CD8-positive, alpha-beta memory T cell (primary cell): ENCODE measurements at regions not wholly inside any gene's neighbourhood (a gene's known extent, or its start where the extent isn't known, plus 50 kb on each side); places are given as distances from the start of the nearest gene placed in this dataset.

ENCODE experiments used
- CTCF ChIA-PET: fragments of 350-600 bp; sonication (Branson Sonifier 250); formaldehyde crosslinking; loops from one replicate; lab custom pipeline; 2021; ENCODE audit warnings: antibody characterized with exemption; lab: Charles Lee
- POLR2A ChIA-PET: fragments of 350-600 bp; sonication (Branson Sonifier 250); formaldehyde crosslinking; loops from one replicate; lab custom pipeline; 2021; ENCODE audit warnings: antibody characterized with exemption; lab: Charles Lee
- DNase-seq, 5 donors: peaks; one replicate each; pipeline versions ENCODE4 v3.0.0 to v3.0.0-alpha.2; 2020 to 2022; ENCODE audit warnings: mixed read lengths in 1 of 5
- H3K27ac ChIP-seq: one replicate; pipeline ENCODE4 v1.7.0; 2013; ENCODE audit warnings: low read depth, mild to moderate bottlenecking, low read length, moderate library complexity
- H3K27me3 ChIP-seq: 2 replicates; pipeline ENCODE4 v1.7.0; 2013; ENCODE audit warnings: low read length, mild to moderate bottlenecking; ENCODE audit not compliant: insufficient read depth, poor library complexity, severe bottlenecking
- H3K36me3 ChIP-seq: 2 replicates; pipeline ENCODE4 v1.7.0; 2013; ENCODE audit warnings: mild to moderate bottlenecking, low read length, moderate library complexity; ENCODE audit not compliant: insufficient read depth
- H3K4me1 ChIP-seq: 2 replicates; pipeline ENCODE4 v1.7.0; 2013; ENCODE audit warnings: mild to moderate bottlenecking, low read length, moderate library complexity; ENCODE audit not compliant: insufficient read depth
- H3K4me3 ChIP-seq: 2 replicates; pipeline ENCODE4 v1.7.0; 2013; ENCODE audit warnings: mild to moderate bottlenecking, low read length
- H3K9me3 ChIP-seq: 2 replicates; pipeline ENCODE4 v1.7.0; 2013; ENCODE audit warnings: mild to moderate bottlenecking, low read length
- H3K27ac Mint-ChIP-seq, 8 donors: one replicate each; pipeline ENCODE4 v1.8.0; 2020 to 2021; ENCODE audit warnings: mixed read lengths in 8 of 8, mild to moderate bottlenecking in 6 of 8, inconsistent platforms in 3 of 8, moderate library complexity in 3 of 8
- H3K27me3 Mint-ChIP-seq, 2 donors: one replicate each; pipeline ENCODE4 v1.8.0; 2020 to 2021; ENCODE audit warnings: mixed read lengths in 2 of 2, mild to moderate bottlenecking in 1 of 2, moderate library complexity in 1 of 2
- H3K36me3 Mint-ChIP-seq, 3 donors: one replicate each; pipeline ENCODE4 v1.8.0; 2020 to 2021; ENCODE audit warnings: mixed read lengths in 3 of 3, inconsistent platforms in 1 of 3, mild to moderate bottlenecking in 1 of 3
- H3K4me1 Mint-ChIP-seq, 3 donors: one replicate each; pipeline ENCODE4 v1.8.0; 2020 to 2021; ENCODE audit warnings: mixed read lengths in 3 of 3, inconsistent platforms in 1 of 3, mild to moderate bottlenecking in 1 of 3
- H3K4me3 Mint-ChIP-seq, 7 donors: one replicate each; pipeline ENCODE4 v1.8.0; 2020 to 2021; ENCODE audit warnings: mixed read lengths in 7 of 7, mild to moderate bottlenecking in 6 of 7, moderate library complexity in 4 of 7, inconsistent platforms in 2 of 7
- H3K9me3 Mint-ChIP-seq, 5 donors: one replicate each; pipeline ENCODE4 v1.8.0; 2020 to 2022; ENCODE audit warnings: mixed read lengths in 5 of 5, mild to moderate bottlenecking in 3 of 5, moderate library complexity in 2 of 5, inconsistent platforms in 1 of 5

- Mint-ChIP-seq H3K4me1 (no peaks in the 10 kb centered on the region), H3K36me3 (no peaks in the 10 kb centered on the region), H3K27me3 (no peaks in the 10 kb centered on the region), H3K9me3 (peaks cover 0 to 37% (median 8%) of the 10 kb centered on the region in 5 donors), H3K4me3 (no peak overlapping the region), H3K27ac (no peak overlapping the region)
- DNase-seq = no peak
- no peak overlapping the region for H3K27ac ChIP-seq
- ChIA-PET POLR2A (no interaction called here), CTCF (no interaction called here)
- H3K36me3 ChIP-seq = no peaks in the 10 kb centered on the region
- no peak overlapping the region for H3K4me3 ChIP-seq
- H3K4me1 ChIP-seq = no peaks in the 10 kb centered on the region
- no peaks in the 10 kb centered on the region for H3K9me3 ChIP-seq
- H3K27me3 ChIP-seq = no peaks in the 10 kb centered on the region
Observed at GRCh38 chr6:67221226-67221625, 1413.9 kb upstream of the ADGRB3 start.

GRCh38 chr6:67219346-67219745 is 1415.7 kb upstream of the ADGRB3 start:
- Histone ChIP-seq H3K27me3 (no peaks in the 10 kb centered on the region), H3K4me3 (no peak overlapping the region), H3K36me3 (no peaks in the 10 kb centered on the region), H3K4me1 (no peaks in the 10 kb centered on the region), H3K27ac (no peak overlapping the region), H3K9me3 (no peaks in the 10 kb centered on the region)
- no peak for DNase-seq
- Mint-ChIP-seq H3K4me1 (no peaks in the 10 kb centered on the region), H3K9me3 (peaks cover 0 to 32% (median 8%) of the 10 kb centered on the region in 5 donors), H3K27ac (no peak overlapping the region), H3K27me3 (no peaks in the 10 kb centered on the region), H3K36me3 (no peaks in the 10 kb centered on the region), H3K4me3 (no peak overlapping the region)
- ChIA-PET POLR2A (no interaction called here), CTCF (no interaction called here)

- no peak for DNase-seq
- Mint-ChIP-seq H3K9me3 (peaks cover 4 to 11% (median 6%) of the 10 kb centered on the region in 5 donors), H3K4me1 (no peaks in the 10 kb centered on the region), H3K27ac (no peak overlapping the region), H3K36me3 (no peaks in the 10 kb centered on the region), H3K27me3 (no peaks in the 10 kb centered on the region), H3K4me3 (no peak overlapping the region)
- Histone ChIP-seq H3K4me3 (no peak overlapping the region), H3K36me3 (no peaks in the 10 kb centered on the region), H3K27me3 (no peaks in the 10 kb centered on the region), H3K9me3 (no peaks in the 10 kb centered on the region), H3K4me1 (no peaks in the 10 kb centered on the region), H3K27ac (no peak overlapping the region)
- ChIA-PET POLR2A (no interaction called here), CTCF (no interaction called here)
Observed at GRCh38 chr6:67212584-67212983, 1422.5 kb upstream of the ADGRB3 start.

- Histone ChIP-seq H3K9me3 (no peaks in the 10 kb centered on the region), H3K4me3 (no peak overlapping the region), H3K27me3 (no peaks in the 10 kb centered on the region), H3K36me3 (no peaks in the 10 kb centered on the region), H3K27ac (no peak overlapping the region), H3K4me1 (no peaks in the 10 kb centered on the region)
- Mint-ChIP-seq H3K27ac (no peak overlapping the region), H3K9me3 (peaks cover 1 to 21% (median 8%) of the 10 kb centered on the region in 5 donors), H3K36me3 (no peaks in the 10 kb centered on the region), H3K4me3 (no peak overlapping the region), H3K4me1 (no peaks in the 10 kb centered on the region), H3K27me3 (no peaks in the 10 kb centered on the region)
- CTCF ChIA-PET = no interaction called here
- POLR2A ChIA-PET = no interaction called here
- DNase-seq = no peak
Observed at GRCh38 chr6:67210450-67210849, 1424.6 kb upstream of the ADGRB3 start.

GRCh38 chr6:67201563-67201962 is 1433.5 kb upstream of the ADGRB3 start:
- peaks cover 8 to 22% (median 16%) of the 10 kb centered on the region in 5 donors for H3K9me3 Mint-ChIP-seq
- ChIA-PET CTCF (no interaction called here), POLR2A (no interaction called here)
- H3K4me1 Mint-ChIP-seq = no peaks in the 10 kb centered on the region
- no peak for DNase-seq
- H3K27me3 Mint-ChIP-seq = no peaks in the 10 kb centered on the region
- no peak overlapping the region for H3K4me3 Mint-ChIP-seq
- Histone ChIP-seq H3K27me3 (no peaks in the 10 kb centered on the region), H3K27ac (no peak overlapping the region), H3K9me3 (no peaks in the 10 kb centered on the region), H3K4me1 (no peaks in the 10 kb centered on the region), H3K36me3 (no peaks in the 10 kb centered on the region), H3K4me3 (no peak overlapping the region)
- peaks cover 0 to 2% (median 0%) of the 10 kb centered on the region in 3 donors for H3K36me3 Mint-ChIP-seq
- H3K27ac Mint-ChIP-seq = no peak overlapping the region

- Histone ChIP-seq H3K4me1 (no peaks in the 10 kb centered on the region), H3K4me3 (no peak overlapping the region), H3K27ac (no peak overlapping the region), H3K36me3 (no peaks in the 10 kb centered on the region), H3K27me3 (no peaks in the 10 kb centered on the region), H3K9me3 (no peaks in the 10 kb centered on the region)
- Mint-ChIP-seq H3K27me3 (no peaks in the 10 kb centered on the region), H3K27ac (no peak overlapping the region), H3K36me3 (peaks cover 0 to 2% (median 0%) of the 10 kb centered on the region in 3 donors), H3K4me1 (no peaks in the 10 kb centered on the region), H3K9me3 (peaks cover 8 to 20% (median 16%) of the 10 kb centered on the region in 5 donors), H3K4me3 (no peak overlapping the region)
- CTCF ChIA-PET = no interaction called here
- POLR2A ChIA-PET = no interaction called here
- no peak for DNase-seq
Observed at GRCh38 chr6:67200626-67201403, 1434.3 kb upstream of the ADGRB3 start.

- H3K9me3 Mint-ChIP-seq = peaks cover 8 to 20% (median 14%) of the 10 kb centered on the region in 5 donors
- ChIA-PET POLR2A (no interaction called here), CTCF (no interaction called here)
- H3K27ac ChIP-seq = no peak overlapping the region
- H3K4me1 Mint-ChIP-seq = no peaks in the 10 kb centered on the region
- no peaks in the 10 kb centered on the region for H3K4me1 ChIP-seq
- H3K9me3 ChIP-seq = no peaks in the 10 kb centered on the region
- no peak for DNase-seq
- H3K4me3 Mint-ChIP-seq = no peak overlapping the region
- H3K36me3 Mint-ChIP-seq = peaks cover 0 to 2% (median 0%) of the 10 kb centered on the region in 3 donors
- H3K36me3 ChIP-seq = no peaks in the 10 kb centered on the region
- H3K27me3 Mint-ChIP-seq = no peaks in the 10 kb centered on the region
- H3K27me3 ChIP-seq = no peaks in the 10 kb centered on the region
- H3K27ac Mint-ChIP-seq = no peak overlapping the region
- H3K4me3 ChIP-seq = no peak overlapping the region
Observed at GRCh38 chr6:67199425-67199824, 1435.7 kb upstream of the ADGRB3 start.

GRCh38 chr6:67190733-67191132 is 1444.3 kb upstream of the ADGRB3 start:
- Histone ChIP-seq H3K4me1 (no peaks in the 10 kb centered on the region), H3K36me3 (no peaks in the 10 kb centered on the region), H3K27ac (no peak overlapping the region), H3K27me3 (no peaks in the 10 kb centered on the region), H3K9me3 (no peaks in the 10 kb centered on the region), H3K4me3 (no peak overlapping the region)
- no peaks in the 10 kb centered on the region for H3K4me1 Mint-ChIP-seq
- no peak overlapping the region for H3K27ac Mint-ChIP-seq
- H3K36me3 Mint-ChIP-seq = peaks cover 0 to 2% (median 0%) of the 10 kb centered on the region in 3 donors
- H3K27me3 Mint-ChIP-seq = no peaks in the 10 kb centered on the region
- no peak for DNase-seq
- CTCF ChIA-PET = no interaction called here
- POLR2A ChIA-PET = no interaction called here
- peaks cover 5 to 10% (median 6%) of the 10 kb centered on the region in 5 donors for H3K9me3 Mint-ChIP-seq
- H3K4me3 Mint-ChIP-seq = no peak overlapping the region
